HUES6 (cell line): ENCODE measurements at regions not wholly inside any gene's neighbourhood (a gene's known extent, or its start where the extent isn't known, plus 50 kb on each side); places are given as distances from the start of the nearest gene placed in this dataset.

ENCODE experiments used
- H3K27ac ChIP-seq: 2 replicates; pipeline ENCODE4 v1.7.0; 2013; ENCODE audit warnings: low read depth, mild to moderate bottlenecking, low read length, inconsistent platforms
- H3K27me3 ChIP-seq: 2 replicates; pipeline ENCODE4 v1.6.1; 2013; ENCODE audit warnings: low read length; ENCODE audit not compliant: control insufficient read depth, insufficient read depth
- H3K36me3 ChIP-seq: 2 replicates; pipeline ENCODE4 v1.6.1; 2013; ENCODE audit warnings: low read length; ENCODE audit not compliant: control insufficient read depth, insufficient read depth
- H3K4me1 ChIP-seq: 2 replicates; pipeline ENCODE4 v1.6.1; 2013; ENCODE audit warnings: low read length; ENCODE audit not compliant: control insufficient read depth, insufficient read depth
- H3K4me3 ChIP-seq: 2 replicates; pipeline ENCODE4 v1.5.1; 2013; ENCODE audit warnings: low read depth, low read length
- H3K9ac ChIP-seq: one replicate; pipeline ENCODE4 v1.6.1; 2013; ENCODE audit warnings: mild to moderate bottlenecking, low read length
- H3K9me3 ChIP-seq: 2 replicates; pipeline ENCODE4 v1.6.1; 2013; ENCODE audit warnings: low read depth, low read length; ENCODE audit not compliant: control insufficient read depth, insufficient read depth

DNA sequence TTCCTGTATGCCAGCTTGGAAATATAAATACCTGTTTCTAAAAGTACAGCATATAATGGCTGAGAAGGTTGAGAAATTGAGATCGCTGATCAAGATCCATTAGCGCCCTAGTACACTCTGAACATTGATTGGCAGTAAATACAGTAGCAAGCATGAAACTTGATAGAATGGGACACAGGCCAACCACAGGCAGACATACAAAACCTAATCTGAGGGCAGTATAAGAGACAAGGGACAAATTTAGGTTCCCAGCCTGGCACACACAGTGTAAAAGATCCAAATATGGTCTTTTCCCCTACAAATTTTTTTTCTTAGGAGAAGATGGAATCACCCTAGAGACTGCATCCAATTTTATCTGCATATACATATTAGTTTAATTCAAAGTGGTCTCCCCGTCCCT, 126.5 kb upstream of the ARHGAP42 start:
- H3K4me1 ChIP-seq, result peaks cover 7% of the 10 kb centered on the region
- H3K27ac ChIP-seq, result no peak overlapping the region
- no peaks in the 10 kb centered on the region for H3K27me3 ChIP-seq
- H3K9me3 ChIP-seq, result no peaks in the 10 kb centered on the region
- no peak overlapping the region for H3K4me3 ChIP-seq
- H3K9ac ChIP-seq, result no peak overlapping the region
- no peaks in the 10 kb centered on the region for H3K36me3 ChIP-seq

DNA sequence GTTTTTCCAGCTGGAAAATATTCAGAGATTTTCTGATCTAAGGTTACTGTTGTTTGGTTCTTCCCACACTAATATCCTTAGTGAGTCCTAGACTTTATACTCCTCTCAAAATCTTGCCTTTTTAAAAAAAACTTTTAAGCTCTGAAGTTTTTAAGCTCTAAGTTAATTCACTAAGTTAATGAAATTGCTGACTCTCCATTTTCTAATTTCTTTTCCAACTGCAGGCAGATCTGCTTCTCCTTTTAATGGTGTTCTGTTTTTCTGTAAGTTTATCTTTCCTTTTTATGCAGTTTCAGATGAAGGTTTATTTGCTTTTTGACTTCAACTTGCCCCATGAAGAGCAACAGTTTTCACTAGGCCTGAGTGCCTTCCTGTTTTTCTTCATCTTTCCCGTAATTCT, 125.8 kb upstream of the ARHGAP42 start:
- no peak overlapping the region for H3K27ac ChIP-seq
- H3K9ac ChIP-seq, result no peak overlapping the region
- no peaks in the 10 kb centered on the region for H3K27me3 ChIP-seq
- no peaks in the 10 kb centered on the region for H3K9me3 ChIP-seq
- H3K36me3 ChIP-seq, result no peaks in the 10 kb centered on the region
- no peak overlapping the region for H3K4me3 ChIP-seq
- H3K4me1 ChIP-seq, result no peaks in the 10 kb centered on the region

DNA sequence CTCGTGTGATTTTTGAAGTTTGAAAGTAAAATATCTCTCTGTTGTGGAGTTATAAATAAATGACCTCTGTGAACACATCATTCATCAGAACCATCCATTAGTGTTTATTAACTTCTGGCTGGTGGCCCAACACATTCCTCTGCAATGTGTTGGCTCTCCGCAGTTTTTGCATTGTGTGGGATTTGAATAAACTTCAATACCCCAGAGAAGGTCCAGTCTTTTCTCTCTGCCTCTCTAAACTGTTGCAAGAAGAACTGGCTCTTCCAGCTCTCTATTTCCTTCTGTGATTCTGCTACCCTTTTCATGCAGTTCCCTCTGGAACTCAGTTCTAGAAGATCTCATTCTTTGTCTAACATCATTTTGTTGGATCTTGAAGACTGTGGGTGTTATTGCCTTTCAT, 125.0 kb upstream of the ARHGAP42 start:
- no peaks in the 10 kb centered on the region for H3K36me3 ChIP-seq
- H3K27ac ChIP-seq, result no peak overlapping the region
- no peaks in the 10 kb centered on the region for H3K9me3 ChIP-seq
- no peak overlapping the region for H3K4me3 ChIP-seq
- H3K9ac ChIP-seq, result no peak overlapping the region
- H3K4me1 ChIP-seq, result no peaks in the 10 kb centered on the region
- no peaks in the 10 kb centered on the region for H3K27me3 ChIP-seq

DNA sequence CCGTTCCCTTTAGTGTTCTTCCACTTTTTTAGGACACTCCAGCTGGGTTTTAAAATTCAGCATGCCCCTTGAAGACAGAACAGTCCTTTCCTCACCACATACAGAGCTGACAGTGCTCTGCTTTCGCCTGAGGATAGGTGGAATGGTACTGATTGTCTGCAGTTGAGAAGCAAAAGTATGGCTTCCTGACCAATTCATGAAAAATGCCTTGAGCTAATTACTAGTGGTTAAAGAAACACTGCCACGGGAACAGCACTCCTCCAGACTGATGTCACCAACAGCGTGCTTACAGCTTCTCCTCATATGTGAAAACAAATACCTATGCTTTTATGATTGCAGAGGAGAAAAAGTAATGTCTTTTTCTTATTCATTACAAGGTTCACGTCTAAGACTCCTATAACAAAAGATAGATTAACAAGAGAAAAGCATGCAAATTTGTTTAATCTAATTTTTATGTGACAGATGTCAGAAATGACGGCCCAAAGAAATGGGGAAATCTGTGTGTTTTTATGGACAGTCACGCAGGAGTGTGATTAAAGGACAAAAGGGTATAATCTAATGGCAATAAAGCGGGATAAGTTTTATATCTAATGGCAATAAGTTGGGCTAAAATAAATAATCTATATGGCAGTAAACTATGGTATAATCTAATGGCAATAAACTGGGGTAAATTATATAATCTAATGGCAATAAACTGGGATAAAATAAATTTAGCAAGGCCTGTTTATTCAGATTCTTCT, 123.4 kb upstream of the ARHGAP42 start:
- Histone ChIP-seq H3K27ac (no peak overlapping the region), H3K4me3 (no peak overlapping the region), H3K9ac (no peak overlapping the region), H3K4me1 (no peaks in the 10 kb centered on the region), H3K9me3 (no peaks in the 10 kb centered on the region), H3K27me3 (no peaks in the 10 kb centered on the region), H3K36me3 (no peaks in the 10 kb centered on the region)

DNA sequence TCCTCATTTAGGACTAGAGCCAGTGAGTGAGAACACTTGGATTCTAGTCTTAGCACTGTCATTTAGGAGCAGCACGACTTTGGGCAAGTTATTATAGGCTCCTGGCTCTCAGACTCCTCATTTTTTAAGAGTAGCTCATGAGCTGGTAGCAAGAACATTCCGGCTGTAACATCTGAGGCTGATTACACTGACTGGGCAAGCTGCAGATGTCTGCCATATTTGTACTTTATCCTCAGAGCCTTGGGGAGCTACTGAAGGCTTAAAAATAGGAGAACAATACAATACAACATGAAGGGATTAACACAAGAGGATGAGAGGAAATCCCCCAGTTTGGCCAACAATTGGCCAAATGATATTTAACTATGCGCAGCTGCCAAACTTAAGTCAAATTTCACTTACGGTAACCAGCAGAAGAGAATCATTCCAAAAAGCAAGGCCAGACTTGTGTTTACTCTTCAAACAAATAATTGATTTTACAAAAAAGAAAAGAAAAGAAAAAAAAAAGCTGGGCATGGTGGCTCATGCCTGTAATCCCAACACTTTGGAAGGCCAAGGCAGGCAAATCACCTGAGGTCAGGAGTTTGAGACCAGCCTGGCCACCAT, 113.1 kb upstream of the ARHGAP42 start:
- no peaks in the 10 kb centered on the region for H3K27me3 ChIP-seq
- no peak overlapping the region for H3K4me3 ChIP-seq
- H3K4me1 ChIP-seq, result peaks cover 5% of the 10 kb centered on the region; the same call in 1 of the 2 replicates
- H3K27ac ChIP-seq, result no peak overlapping the region
- no peak overlapping the region for H3K9ac ChIP-seq
- H3K36me3 ChIP-seq, result no peaks in the 10 kb centered on the region
- H3K9me3 ChIP-seq, result no peaks in the 10 kb centered on the region

DNA sequence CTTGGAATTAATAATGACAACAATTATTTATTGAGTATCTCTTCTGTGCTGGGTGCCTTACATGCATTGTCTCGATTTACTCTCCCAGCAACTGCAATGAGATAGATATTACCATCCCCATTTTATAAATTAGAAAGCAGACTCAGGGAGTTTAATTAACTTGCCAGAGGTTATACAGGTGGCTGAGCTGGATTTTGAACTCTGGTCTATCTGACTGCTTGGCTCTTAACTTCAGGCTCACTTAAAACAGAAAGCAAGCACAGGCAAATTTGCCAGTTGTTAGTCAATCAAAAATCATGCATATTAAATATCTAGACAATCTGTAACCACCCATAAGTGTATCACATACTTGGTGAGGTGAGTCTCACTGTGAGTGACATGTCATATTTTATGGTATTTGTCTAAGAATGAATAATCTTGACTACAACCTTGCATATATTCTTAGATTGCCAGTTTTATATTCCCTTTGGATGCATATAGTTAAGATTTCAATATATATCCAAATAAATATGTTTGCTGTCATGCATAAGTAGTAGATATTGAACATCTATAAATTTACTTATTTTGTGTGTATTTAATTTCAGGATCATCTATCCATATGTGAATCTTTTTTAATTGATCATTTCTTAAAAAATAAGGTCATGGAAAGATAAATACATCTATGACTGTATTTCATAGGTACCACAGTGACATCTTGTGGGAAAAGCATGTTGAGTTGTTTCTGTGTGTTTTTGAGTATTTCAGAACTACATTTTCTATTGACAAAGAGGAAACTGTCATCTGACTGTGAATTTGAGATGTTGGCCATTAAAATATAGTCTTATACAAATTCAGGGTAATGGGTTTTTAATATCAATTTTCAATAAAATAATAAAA, 112.0 kb upstream of the ARHGAP42 start:
- H3K9ac ChIP-seq, result no peak overlapping the region
- H3K36me3 ChIP-seq, result no peaks in the 10 kb centered on the region
- no peak overlapping the region for H3K4me3 ChIP-seq
- H3K27ac ChIP-seq, result no peak overlapping the region
- H3K9me3 ChIP-seq, result no peaks in the 10 kb centered on the region
- peaks cover 5% of the 10 kb centered on the region; the same call in 1 of the 2 replicates for H3K4me1 ChIP-seq
- H3K27me3 ChIP-seq, result no peaks in the 10 kb centered on the region

DNA sequence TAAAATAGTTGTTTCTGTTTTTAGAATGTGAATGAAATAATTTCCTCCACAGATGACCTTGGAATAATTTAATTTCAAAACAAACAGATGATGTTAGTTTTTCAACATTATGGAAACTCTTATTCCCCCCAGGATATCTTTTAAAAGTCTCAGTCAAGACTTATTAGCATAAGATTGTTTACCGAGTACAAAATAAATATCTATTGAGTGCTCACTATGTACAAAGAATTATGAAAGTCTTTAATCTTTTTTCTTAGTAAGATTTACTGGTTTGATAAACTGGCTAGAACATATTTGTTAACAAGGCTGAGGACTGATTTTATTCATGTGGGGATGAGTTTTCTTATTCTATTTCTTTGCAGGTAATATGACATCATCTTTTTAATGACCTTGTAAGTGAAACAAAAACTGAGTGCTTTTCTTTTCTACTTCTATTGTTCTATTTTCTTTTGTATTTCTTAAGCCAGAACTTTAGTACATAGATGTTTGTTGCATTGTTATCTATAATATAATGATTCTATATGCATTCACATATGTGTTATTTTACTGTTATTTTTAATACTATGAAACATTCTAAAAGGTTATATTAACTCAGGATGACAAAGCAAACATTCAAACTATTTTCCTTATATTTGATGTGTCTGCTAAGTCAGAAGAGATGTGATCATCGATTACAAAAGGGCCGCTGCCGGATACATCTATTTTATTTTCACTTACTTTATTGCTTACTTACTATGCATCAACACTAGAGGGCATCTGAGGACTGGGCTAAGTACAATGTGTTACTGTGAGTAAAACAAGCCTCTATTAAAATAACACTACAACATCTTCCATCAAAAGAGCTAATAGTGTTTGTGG, 111.0 kb upstream of the ARHGAP42 start:
- H3K9ac ChIP-seq, result no peak overlapping the region
- H3K4me3 ChIP-seq, result no peak overlapping the region
- no peaks in the 10 kb centered on the region for H3K9me3 ChIP-seq
- no peaks in the 10 kb centered on the region for H3K36me3 ChIP-seq
- H3K27me3 ChIP-seq, result no peaks in the 10 kb centered on the region
- H3K4me1 ChIP-seq, result peaks cover 5% of the 10 kb centered on the region; the same call in 1 of the 2 replicates
- no peak overlapping the region for H3K27ac ChIP-seq

DNA sequence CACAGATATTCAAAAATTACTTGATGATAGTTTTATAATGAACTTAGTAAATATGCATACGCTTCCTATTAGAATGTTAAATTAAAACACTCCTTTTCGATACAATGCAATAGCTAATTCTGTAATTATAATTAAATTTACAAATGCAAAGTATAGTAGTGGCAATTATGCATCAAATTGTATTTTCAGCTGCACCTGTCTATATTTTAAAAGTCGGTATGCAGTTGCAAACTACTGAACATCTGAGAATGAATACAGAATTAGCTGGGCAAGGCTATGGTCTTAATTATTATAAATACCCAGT, 110.4 kb upstream of the ARHGAP42 start:
- Histone ChIP-seq H3K9ac (no peak overlapping the region), H3K4me3 (no peak overlapping the region)

DNA sequence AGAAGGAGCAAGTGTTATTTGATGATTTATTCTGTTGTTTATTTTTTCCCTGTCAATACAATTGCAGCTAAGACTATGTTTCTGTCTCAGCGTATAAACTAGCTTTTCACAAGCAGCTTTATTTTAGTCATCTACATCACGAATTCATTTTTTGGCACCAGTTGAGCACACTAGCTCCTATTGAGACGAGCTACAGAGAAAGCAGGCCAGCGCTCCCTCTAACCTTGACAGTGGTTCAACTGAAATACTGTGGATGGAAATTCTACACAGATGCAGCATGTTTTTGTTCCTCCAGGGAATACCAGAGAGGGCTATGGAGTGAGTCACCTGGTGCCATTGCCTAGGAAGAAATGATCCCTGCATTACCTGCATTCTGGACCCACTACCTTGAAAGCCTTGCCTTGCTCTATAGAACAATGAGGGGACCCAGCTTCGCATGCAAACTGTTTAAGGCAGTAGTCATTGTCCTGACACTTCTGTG, 108.2 kb upstream of the ARHGAP42 start:
- no peak overlapping the region for H3K9ac ChIP-seq
- H3K27me3 ChIP-seq, result no peaks in the 10 kb centered on the region
- no peaks in the 10 kb centered on the region for H3K9me3 ChIP-seq
- H3K27ac ChIP-seq, result no peak overlapping the region
- H3K4me1 ChIP-seq, result peaks cover 5% of the 10 kb centered on the region; the same call in 1 of the 2 replicates
- H3K4me3 ChIP-seq, result no peak overlapping the region
- no peaks in the 10 kb centered on the region for H3K36me3 ChIP-seq

More for the DNA sequence above, 110.4 kb upstream of the ARHGAP42 start:
- no peak overlapping the region for H3K27ac ChIP-seq
- peaks cover 5% of the 10 kb centered on the region; the same call in 1 of the 2 replicates for H3K4me1 ChIP-seq
- H3K36me3 ChIP-seq, result no peaks in the 10 kb centered on the region
- no peaks in the 10 kb centered on the region for H3K9me3 ChIP-seq
- H3K27me3 ChIP-seq, result no peaks in the 10 kb centered on the region

DNA sequence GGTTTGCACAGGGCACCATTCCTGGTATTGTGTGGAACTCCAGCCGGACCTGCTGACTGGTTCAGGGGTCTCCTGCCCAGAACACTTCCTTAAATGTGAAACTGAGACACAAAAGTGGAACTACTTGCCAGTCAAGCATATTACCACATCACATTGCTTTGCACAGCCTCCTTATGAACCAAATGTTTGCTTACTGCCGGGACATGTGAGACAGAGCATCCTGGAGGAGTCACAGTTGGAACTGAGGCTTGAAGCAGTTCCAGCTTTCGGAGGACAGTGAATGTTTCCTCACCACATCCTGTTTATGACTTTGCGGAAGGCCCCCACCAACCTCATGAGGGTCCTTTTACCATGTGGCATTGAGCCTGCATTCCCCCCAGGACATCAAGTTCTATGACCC, 105.8 kb upstream of the ARHGAP42 start:
- no peak overlapping the region for H3K27ac ChIP-seq
- no peak overlapping the region for H3K4me3 ChIP-seq
- H3K4me1 ChIP-seq, result peaks cover 5% of the 10 kb centered on the region; the same call in 1 of the 2 replicates
- no peaks in the 10 kb centered on the region for H3K27me3 ChIP-seq
- H3K9me3 ChIP-seq, result no peaks in the 10 kb centered on the region
- H3K9ac ChIP-seq, result no peak overlapping the region
- no peaks in the 10 kb centered on the region for H3K36me3 ChIP-seq
